HCT116 (cell line): ENCODE measurements at regions not wholly inside any gene's neighbourhood (a gene's known extent, or its start where the extent isn't known, plus 50 kb on each side); places are given as distances from the start of the nearest gene placed in this dataset.

Experiments used
- ATAC-seq: fragments of 200-7000 bp; cut with Tn5 transposase; 2 replicates; pipeline ENCODE4 v1.9.1; 2020; ENCODE audit warnings: mild to moderate bottlenecking, moderate library complexity
- BruUV-seq: library from RNA; stranded (reverse); fragments of 400-500 nt; replicated peaks from 2 replicates; lab custom pipeline; 2021; lab: Mats Ljungman, UMichigan
- CTCF ChIA-PET: fragments of 300-600 bp; sonication (Branson Sonifier 250); formaldehyde crosslinking; loops from one replicate; lab custom pipeline; 2021; ENCODE audit warnings: antibody characterized with exemption; lab: Charles Lee
- POLR2A ChIA-PET: fragments of 300-600, 350-600 bp; sonication (Branson Sonifier 250); formaldehyde crosslinking; loops from one replicate; lab custom pipeline; 2021; ENCODE audit warnings: antibody characterized with exemption; lab: Charles Lee
- RAD21 ChIA-PET, 2 experiments: fragments of 300-600 bp; sonication (Branson Sonifier 250); formaldehyde crosslinking; loops; one replicate each; lab custom pipeline; 2023; ENCODE audit warnings: low total read pairs in 2 of 2; ENCODE audit not compliant: uncharacterized antibody in 2 of 2, unreplicated experiment in 2 of 2, low non-redundant PET in 1 of 2; lab: Charles Lee
- DNase-seq: peaks from one replicate; pipeline ENCODE4 v3.0.0-alpha.2; 2010; ENCODE audit warnings: low read depth, low spot score
- H2AFZ ChIP-seq: fragments of 200-600 bp; shearing (Covaris generic), sonication (generic); 2 replicates; pipeline ENCODE4 v1.6.1; 2017; ENCODE audit warnings: low read depth, mixed run types, mixed read lengths, antibody characterized with exemption, low read length; ENCODE audit not compliant: poor library complexity, severe bottlenecking
- H3K27ac ChIP-seq: 2 replicates; pipeline ENCODE4 v1.5.1; 2012; ENCODE audit warnings: low read depth, low read length
- H3K27me3 ChIP-seq: fragments of 200-600 bp; sonication (generic); 2 replicates; pipeline ENCODE4 v1.6.1; 2016; ENCODE audit warnings: mixed run types, low read length, mixed read lengths; ENCODE audit not compliant: insufficient read depth
- H3K36me3 ChIP-seq, 2 experiments: fragments of 200-500 bp in 1 of 2; fragments of 200-600 bp in 1 of 2; sonication (Bioruptor generic) in 1 of 2; sonication (generic) in 1 of 2; 2 replicates each; pipeline versions ENCODE4 v1.5.1 to v1.6.1; 2014 to 2016; ENCODE audit warnings: low read length in 2 of 2, inconsistent platforms in 1 of 2, mixed read lengths in 1 of 2, mixed run types in 1 of 2; ENCODE audit not compliant: insufficient read depth in 2 of 2, control insufficient read depth in 1 of 2
- H3K4me1 ChIP-seq, 2 experiments: fragments of 200-600 bp in 1 of 2; sonication (generic) in 1 of 2; 2 replicates each; pipeline versions ENCODE4 v1.5.1 to v1.6.1; 2012 to 2017; ENCODE audit warnings: low read length in 2 of 2, inconsistent platforms in 1 of 2, mild to moderate bottlenecking in 1 of 2, mixed read lengths in 1 of 2, mixed run types in 1 of 2, moderate library complexity in 1 of 2; ENCODE audit not compliant: insufficient read depth in 2 of 2, control insufficient read depth in 1 of 2
- H3K4me2 ChIP-seq: fragments of 200-600 bp; sonication (generic); 2 replicates; pipeline ENCODE4 v1.6.1; 2017; ENCODE audit warnings: mixed run types, low read length, mixed read lengths
- H3K4me3 ChIP-seq, 2 experiments: fragments of 200-600 bp in 1 of 2; sonication (generic) in 1 of 2; replicated peaks in 1 of 2; 2 replicates each; pipeline ENCODE4 v1.5.1; 2011 to 2016; ENCODE audit warnings: low read length in 2 of 2, control low read depth in 1 of 2, low read depth in 1 of 2, mild to moderate bottlenecking in 1 of 2, mixed read lengths in 1 of 2, mixed run types in 1 of 2
- H3K79me2 ChIP-seq: fragments of 200-600 bp; sonication (generic); 2 replicates; pipeline ENCODE4 v1.6.1; 2017; ENCODE audit warnings: mild to moderate bottlenecking, mixed run types, low read length, moderate library complexity, mixed read lengths; ENCODE audit not compliant: insufficient read depth
- H3K9ac ChIP-seq: fragments of 200-600 bp; sonication (generic); 2 replicates; pipeline ENCODE4 v1.6.1; 2016; ENCODE audit warnings: low read length, mixed read lengths
- H3K9me2 ChIP-seq: fragments of 200-600 bp; sonication (generic), shearing (Covaris generic); 2 replicates; pipeline ENCODE4 v1.6.1; 2017; ENCODE audit warnings: mixed run types, mild to moderate bottlenecking, moderate library complexity; ENCODE audit not compliant: insufficient read depth
- H3K9me3 ChIP-seq, 2 experiments: fragments of 200-500 bp in 1 of 2; fragments of 200-600 bp in 1 of 2; sonication (Bioruptor generic) in 1 of 2; sonication (generic) in 1 of 2; 2 replicates each; pipeline ENCODE4 v1.6.1; 2014 to 2017; ENCODE audit warnings: low read length in 2 of 2, mixed read lengths in 2 of 2, inconsistent platforms in 1 of 2, low read depth in 1 of 2, mild to moderate bottlenecking in 1 of 2, mixed run types in 1 of 2, moderate library complexity in 1 of 2; ENCODE audit not compliant: control insufficient read depth in 1 of 2, insufficient read depth in 1 of 2
- H4K20me1 ChIP-seq: fragments of 200-600 bp; sonication (generic), shearing (Covaris generic); 2 replicates; pipeline ENCODE4 v1.6.1; 2017; ENCODE audit warnings: mixed run types, mild to moderate bottlenecking, moderate library complexity; ENCODE audit not compliant: insufficient read depth
- ATF3 ChIP-seq: IDR thresholded peaks from 2 replicates; pipeline ENCODE4 v1.6.1; 2012
- CBX3 ChIP-seq: IDR thresholded peaks from 2 replicates; pipeline ENCODE4 v1.6.1; 2012; ENCODE audit warnings: low read depth
- POLR2AphosphoS5 ChIP-seq: IDR thresholded peaks from 2 replicates; pipeline ENCODE4 v1.6.1; 2011; ENCODE audit warnings: mild to moderate bottlenecking, low read depth, low read length, moderate library complexity
- RAD21 ChIP-seq: IDR thresholded peaks from 2 replicates; pipeline ENCODE4 v1.6.1; 2012; ENCODE audit warnings: low read depth, mild to moderate bottlenecking
- REST ChIP-seq: IDR thresholded peaks from 2 replicates; pipeline ENCODE4 v1.6.1; 2012; ENCODE audit warnings: low read depth
- SIN3A ChIP-seq: IDR thresholded peaks from 2 replicates; pipeline ENCODE4 v1.6.1; 2012; ENCODE audit warnings: low read depth
- ZBTB33 ChIP-seq: IDR thresholded peaks from 2 replicates; pipeline ENCODE4 v1.6.1; 2011; ENCODE audit warnings: mild to moderate bottlenecking, low read length, moderate library complexity; ENCODE audit not compliant: insufficient replicate concordance; ENCODE audit errors: extremely low read depth
- intact Hi-C: fragments of 100-400 bp; cut with micrococcal nuclease; formaldehyde crosslinking; loops from 2 replicates; pipeline ENCODE4 v1.10.0; 2022

- no peak for ATAC-seq
- POLR2A ChIA-PET = no interaction called here
Measured at GRCh38 chr3:194908496-194908895, 222.8 kb downstream of the FAM43A start.

More at GRCh38 chr3:194908496-194908895, 222.8 kb downstream of the FAM43A start:
- Histone ChIP-seq H3K9me2 (no peaks in the 10 kb centered on the region), H3K4me3 (no peak overlapping the region), H3K4me2 (no peak overlapping the region), H4K20me1 (no peaks in the 10 kb centered on the region), H3K9ac (no peak overlapping the region), H3K79me2 (no peaks in the 10 kb centered on the region), H3K4me1 (no peaks in the 10 kb centered on the region), H3K36me3 (no peaks in the 10 kb centered on the region), H3K9me3 (peaks cover 0 to 4% of the 10 kb centered on the region in 2 experiments; a peak in 1 of 4 replicates), H3K27ac (no peak overlapping the region), H2AFZ (no peak overlapping the region), H3K27me3 (no peaks in the 10 kb centered on the region)
- RAD21 ChIA-PET = interaction anchor here in 1 of 2 experiments (1.0 kb wide), 1 partner anchor 226 kb away, joined by 3 read pairs; no protein-coding TSS in a partner anchor
- BruUV-seq = no TSS peak
- intact Hi-C loops = no loop called here
- CTCF ChIA-PET = no interaction called here
- TF ChIP-seq CBX3 (no peak), RAD21 (no peak), ATF3 (no peak), SIN3A (no peak), ZBTB33 (no peak), REST (no peak), POLR2AphosphoS5 (no peak)
- DNase-seq = no peak
